Stimulated activated CD4-positive, alpha-beta T cell treated with anti-CD3 and anti-CD28 coated beads, Interleukin-12 subunit alpha, Interleukin-12 subunit beta, amount 100 ng/mL, for 4 hours (primary cell): ENCODE measurements at regions not wholly inside any gene's neighbourhood (a gene's known extent, or its start where the extent isn't known, plus 50 kb on each side); places are given as distances from the start of the nearest gene placed in this dataset.

ENCODE experiments used
- DNase-seq: peaks from one replicate; pipeline ENCODE4 v3.0.0-alpha.2; 2020

- peak; percentile 40 for DNase-seq
Measured at GRCh38 chr14:32254952-32255679, 52.0 kb upstream of the RNU6-8 start.

DNA sequence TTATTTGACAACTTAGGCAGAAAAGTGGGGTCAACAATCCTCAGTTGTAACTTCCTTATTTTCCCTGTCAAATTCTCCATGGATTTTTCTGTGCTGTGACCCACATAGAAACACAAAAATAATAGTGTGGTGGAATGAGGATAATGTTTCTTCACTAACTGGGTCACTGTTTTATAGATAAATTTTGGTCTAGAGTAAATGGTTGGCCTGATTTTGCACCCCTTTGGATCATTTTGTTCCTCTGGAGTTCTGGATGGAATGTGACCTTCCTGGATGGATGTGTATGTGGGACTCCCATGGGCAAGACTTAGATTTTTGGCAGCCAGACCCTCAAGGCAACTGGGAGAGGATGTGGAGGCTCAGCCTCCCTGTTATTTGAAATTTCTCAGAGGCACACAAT lies 52.7 kb upstream of the RNU6-8 start:
- no peak for DNase-seq

DNA sequence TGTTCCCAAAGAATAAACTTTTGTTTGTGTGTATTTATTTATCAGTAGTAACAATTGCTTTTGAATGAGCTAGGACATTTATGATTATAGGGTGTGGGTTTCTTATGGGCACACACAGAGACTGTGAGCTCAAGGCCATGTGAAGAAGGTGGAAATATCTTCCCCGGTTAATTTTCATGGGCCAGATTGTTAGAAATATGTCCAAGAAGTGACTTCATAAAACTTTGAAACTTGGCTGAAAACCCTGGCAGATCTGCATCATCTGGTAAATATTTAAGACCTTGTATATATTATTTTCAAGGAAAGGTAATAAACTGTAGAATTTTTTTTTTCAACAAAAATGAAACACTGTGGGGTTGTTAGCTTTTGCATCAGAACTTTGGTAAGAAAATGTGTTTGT lies 53.5 kb upstream of the RNU6-8 start:
- DNase-seq = no peak

DNA sequence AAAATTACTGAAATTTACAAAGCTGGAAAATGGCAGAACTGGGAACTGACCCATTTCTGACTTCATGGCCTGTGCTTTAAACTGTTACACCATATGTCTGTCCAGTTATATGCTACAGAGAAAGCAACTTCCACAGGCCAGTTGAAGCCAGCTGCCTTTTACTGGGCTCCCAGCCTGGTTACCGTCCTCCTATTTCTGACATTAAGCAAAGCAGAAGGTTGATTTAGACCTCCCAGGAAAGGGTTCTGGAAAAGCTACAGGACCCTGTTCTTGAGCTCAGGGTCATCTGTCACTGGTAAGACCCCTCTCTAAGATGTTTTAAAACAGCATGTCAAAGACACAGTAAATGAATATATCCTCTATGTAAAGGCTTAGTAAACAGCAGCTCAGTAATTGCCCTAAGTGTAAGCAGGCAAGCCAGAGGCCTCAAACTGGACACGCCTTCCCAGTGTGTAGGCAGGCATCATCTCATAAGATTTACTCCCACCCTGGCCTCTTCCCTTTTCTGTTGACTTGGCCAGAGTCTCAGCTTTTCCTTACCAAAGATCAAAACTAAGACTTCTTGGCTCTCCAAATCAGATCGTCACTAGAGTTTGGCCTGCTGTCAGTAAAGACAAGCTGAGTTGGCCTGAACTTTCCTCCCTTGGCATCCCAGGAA lies 55.4 kb upstream of the RNU6-8 start:
- no peak for DNase-seq

DNA sequence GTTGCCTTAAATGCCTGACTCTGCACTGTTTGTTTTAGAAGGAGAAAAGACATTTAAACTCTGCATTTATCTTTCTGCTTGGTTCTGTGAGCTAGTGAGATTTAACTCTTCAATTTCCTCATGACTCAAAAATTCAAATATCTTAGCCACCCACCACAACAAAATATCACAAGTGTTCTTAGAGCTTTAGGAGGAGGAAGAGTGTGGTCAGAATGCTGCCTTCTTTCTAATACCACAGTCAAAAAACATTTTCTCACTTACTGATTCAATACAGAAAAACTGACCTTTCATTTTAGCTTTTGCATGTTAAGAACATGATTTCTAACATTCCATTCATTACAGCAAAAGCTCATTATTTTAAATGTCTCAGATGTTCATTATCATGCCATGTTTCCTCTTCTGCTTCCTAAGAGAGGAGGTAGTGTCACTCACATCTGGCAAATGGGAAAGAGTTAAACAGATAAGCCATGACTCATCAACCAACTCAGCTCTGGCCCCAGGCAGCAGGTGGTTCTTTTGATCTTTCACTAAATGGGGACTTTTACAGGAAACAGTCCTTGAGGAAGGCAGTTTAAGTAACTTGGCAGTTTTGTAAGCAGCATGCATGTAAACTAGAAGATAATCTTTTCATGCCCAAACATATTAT lies 56.4 kb upstream of the RNU6-8 start:
- DNase-seq = no peak

DNA sequence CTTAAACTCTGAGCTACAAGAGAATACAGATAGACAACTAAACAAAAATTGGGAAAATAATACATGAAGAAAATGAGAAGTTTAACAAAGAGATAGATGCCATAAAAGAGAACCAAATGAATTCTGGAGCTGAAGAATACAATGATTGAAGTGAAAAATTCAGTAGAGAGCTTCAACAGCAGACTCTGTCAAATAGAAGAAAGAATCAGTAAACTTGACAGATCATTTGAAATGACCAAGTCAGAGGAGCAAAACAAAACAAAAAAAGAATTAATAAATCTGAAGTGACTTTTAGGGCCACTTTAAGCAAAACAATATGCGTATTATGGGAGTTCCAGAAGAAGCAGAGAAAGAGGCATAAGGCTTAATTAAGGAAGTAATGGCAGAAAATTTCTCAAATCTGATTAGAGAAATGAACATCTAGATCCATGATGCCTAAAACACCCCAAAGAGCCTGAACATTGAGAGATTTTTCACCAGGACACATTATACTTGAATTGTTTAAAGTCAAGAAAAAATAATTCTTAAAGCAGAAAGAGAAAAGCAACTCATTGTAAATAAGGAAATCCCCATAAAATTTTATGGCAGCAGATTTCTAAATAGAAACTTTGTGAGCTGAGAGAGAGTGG lies 61.0 kb upstream of the RNU6-8 start:
- no peak for DNase-seq

DNA sequence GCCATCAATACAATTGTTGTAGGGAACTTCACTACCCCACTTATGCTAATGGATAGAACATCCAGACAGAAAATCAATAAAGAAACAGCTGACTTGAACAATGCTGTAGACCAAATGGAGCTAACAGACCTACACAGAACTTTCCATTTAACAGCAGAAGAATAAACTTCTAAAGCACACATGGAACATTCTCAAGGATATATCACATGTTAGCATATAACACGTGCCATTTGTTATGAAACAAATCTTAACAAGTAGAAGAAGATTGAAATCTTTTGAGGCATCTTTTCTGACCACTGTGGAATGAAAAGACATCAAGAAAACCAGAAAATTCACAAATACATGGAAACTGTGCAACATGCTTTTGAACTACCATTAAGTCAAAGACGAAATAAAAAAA lies 62.5 kb upstream of the RNU6-8 start:
- DNase-seq = no peak

- DNase-seq = no peak
Measured at GRCh38 chr14:32277998-32278397, 51.1 kb upstream of the AKAP6 start.
